GM18909 (cell line): ENCODE measurements at regions not wholly inside any gene's neighbourhood (a gene's known extent, or its start where the extent isn't known, plus 50 kb on each side); places are given as distances from the start of the nearest gene placed in this dataset.
"Not testable (repeated sequence)": the region's sequence is repeated elsewhere in the genome, so short reads cannot be mapped to it uniquely, and the experiment has no call there.

Experiments used
- ATAC-seq: cut with Tn5 transposase; IDR thresholded peaks from one replicate; pipeline ENCODE4 v1.9.1; 2021; ENCODE audit warnings: mild to moderate bottlenecking; ENCODE audit not compliant: unreplicated experiment, poor library complexity

DNA sequence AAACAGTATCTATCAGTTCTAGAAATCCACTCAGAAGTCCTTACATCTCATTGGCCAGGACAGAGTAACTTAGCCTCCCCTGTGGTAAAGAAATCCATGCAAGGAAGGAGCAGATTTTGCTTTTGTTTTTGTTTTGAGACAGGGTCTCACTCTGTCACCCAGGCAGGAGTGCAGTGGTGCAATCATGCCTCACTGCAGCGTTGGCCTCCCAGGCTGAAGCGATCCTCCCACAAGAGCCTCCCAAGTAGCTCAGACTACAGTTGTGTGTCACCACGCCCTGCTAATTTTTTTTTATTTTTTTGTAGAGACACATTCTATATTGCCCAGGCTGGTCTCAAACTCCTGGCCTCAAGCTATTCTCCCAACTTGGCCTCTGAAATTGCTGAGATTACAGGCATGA, 185.1 kb downstream of the NRP2 start:
- ATAC-seq: no peak

DNA sequence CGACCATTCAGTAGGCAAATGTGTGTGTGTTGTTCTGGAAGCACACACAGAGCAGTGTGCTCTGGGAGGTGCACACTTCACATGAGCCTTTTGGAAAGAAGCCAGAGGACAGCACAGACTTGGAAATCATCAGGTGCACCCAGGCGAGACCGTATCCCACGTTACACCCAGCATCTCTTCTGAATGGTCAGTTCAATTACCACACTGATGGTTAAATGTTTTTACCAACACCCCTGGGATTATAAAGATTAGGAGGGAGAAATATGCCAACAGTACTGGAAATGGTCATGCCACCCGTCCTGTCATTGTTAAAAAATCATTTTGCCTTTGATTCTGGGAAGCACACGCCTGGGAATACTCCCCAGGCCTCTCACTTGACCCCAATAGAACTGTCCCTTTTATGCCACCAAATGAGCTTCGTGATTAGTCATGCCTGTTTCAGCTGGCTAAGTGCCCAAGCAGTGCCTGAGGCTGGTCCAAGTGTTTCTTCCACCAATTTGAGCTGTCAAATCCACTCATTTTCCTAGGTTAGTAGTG, 183.7 kb downstream of the NRP2 start:
- no peak for ATAC-seq

DNA sequence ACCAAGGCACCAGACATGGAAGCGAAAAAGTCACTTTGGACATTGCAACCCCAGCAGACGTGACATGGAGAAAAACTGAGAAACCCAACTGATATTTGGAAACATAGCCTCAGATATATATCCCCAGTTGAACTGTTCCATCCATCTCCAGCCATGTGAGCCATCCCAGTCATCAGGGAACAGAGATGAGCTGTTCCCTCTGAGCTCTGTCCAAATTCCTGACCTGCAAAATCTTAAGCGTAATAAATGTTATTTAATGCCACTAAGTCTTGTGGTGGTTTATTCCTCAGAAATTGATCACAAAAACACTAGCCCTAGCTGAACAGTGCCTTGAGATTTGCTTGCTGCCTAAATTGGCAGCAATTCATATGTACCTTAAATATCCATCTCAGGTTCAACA, 182.8 kb downstream of the NRP2 start:
- ATAC-seq: no peak

DNA sequence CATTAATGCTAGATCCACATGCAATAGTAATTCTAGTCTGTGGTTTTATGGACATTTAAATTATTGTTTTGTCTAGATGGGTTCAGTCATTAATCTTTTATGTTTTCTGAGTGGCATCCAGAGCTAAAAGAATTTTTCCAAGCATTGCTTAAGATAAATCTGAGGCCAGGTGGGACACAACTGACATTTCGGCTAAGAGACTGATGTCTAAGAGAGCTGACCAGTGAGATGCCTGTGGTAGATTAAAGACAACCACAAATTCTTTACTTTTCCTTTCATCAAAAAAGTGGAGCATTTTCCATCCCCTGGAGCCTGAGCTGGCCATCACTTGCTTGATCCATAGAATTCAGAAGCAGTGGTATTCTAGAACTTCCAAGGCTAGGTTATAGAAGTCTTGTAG, 182.2 kb downstream of the NRP2 start:
- ATAC-seq: no peak

DNA sequence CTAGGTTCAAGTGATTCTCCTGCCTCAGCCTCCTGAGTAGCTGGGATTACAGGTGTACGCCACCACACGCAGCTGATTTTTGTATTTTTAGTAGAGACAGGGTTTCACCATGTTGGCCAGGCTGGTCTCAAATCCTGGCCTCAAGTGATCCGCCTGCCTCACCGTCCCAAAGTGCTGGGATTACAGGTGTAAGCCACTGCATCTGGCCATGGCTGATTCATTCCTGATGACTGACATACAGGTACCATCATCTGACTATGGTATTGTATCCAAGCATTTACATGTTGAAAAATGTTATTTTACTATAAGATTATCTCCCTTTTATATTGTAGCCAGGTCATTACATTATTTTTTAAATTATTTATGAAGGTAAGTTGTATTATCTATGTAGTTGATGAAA, 180.5 kb downstream of the NRP2 start:
- ATAC-seq: not testable (repeated sequence)

DNA sequence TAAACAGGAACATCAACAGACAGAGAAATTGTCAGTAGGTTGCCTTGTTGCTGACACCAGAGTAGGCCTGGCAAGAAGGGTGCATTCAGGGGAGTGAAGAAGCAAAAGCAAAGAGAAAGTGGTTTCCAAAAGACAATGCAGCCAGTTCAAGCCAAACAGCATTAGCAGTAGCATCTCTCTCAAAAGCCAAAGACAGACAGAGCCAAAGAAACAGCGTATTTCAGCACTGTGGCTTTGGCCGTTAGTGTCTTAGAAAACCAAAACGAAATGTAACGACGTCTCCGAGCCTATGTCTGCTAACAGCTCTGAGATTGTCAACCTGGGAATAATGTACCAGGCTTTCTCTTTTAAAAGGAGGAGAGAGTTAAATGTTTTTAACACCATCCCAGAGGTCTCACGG, 178.6 kb downstream of the NRP2 start:
- no peak for ATAC-seq

DNA sequence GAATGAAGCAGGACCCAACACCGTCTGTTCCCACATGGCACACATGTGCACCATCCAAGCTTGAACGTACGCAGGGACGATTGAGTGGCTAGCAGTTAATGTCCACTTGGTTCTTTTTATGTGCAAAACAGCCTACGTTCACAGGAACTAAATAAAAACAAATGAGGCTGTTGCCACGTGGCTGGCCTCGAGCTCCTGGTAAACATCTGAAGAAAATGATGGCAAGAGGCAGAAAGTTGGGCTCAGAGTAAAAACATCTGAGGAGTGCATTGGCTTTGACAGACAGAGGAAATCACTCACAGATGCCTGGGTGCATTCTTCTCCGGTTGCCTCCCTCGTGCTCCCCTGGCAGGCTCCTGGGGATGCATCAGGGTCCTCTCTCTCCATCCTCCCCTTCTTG, 177.9 kb downstream of the NRP2 start:
- ATAC-seq: no peak

DNA sequence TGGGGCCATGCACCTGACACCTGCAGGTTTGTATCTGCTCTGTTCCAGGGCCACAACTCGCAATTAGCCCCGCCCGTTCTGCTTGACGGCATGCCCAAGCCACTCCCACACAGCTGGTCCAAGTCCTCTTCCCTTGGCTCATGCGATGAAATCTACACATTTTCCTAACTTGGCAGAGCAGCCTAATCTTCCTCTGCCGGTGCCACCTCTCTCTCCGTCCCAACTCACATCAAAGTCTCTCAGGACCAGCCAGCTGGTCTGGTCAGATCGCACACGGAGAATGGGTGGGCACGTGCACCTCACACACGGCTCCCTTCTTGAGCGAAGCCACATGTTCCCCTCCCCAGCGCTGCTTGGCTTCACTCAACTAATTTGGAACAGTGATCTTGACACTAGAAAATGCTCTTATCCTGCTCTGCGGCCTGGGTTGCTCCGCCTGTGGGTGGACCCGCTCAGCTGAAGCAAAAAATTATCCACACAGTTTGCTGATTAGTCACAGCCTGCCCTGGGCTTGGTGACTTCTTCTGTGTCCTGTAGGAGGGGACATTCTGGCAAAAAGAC, 176.7 kb downstream of the NRP2 start:
- ATAC-seq: no peak

DNA sequence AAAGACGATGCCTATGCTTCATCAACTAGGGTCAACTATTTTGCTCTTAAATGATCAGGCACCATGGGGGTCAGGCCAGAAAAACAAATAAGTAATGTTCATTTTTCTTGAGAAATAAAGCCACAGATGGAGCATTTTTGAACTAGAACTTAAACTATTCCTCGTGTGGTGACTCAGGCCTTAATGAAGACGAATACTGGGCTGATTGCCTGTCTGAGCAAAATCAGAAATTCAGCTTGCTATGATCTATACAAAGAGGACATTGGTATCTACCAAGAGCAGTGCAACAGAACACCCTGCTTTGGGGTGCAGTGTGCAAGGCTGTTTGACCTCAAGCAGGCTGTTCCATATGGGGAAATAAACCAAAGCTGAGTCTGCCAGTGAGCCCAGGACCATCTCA, 176.0 kb downstream of the NRP2 start:
- ATAC-seq: no peak

DNA sequence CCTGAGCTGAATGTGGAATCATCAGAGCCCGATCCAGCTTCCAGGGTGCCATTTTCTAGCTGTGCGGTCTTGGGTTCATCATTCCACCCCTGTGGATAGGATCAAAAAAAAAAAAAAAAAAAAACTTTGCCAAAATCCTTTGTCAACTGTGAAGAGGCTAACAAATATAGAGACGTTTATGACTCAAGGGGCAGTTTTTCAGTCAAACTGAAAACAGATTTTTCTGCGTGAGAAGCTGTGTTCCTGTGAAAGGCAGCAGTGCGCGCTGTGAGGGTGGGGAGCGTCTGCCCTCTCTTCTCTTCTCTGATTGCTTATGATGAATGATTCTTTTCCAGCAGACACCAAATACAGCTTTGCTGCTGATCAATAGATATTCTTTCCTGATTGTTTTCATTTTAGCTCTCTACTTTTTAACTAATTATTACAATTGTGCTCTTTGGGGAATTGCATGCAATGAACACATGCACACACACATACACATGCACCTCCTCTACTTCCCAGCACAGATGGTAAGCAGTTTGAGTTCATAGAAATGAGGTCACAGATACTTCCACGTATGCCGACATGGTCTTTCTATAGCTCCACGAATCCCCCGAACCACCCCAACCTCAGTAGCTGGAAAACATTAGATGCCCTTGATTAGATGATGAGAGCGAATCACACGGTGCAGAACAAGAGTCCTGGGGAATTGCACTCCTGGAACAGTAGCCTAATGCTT, 175.4 kb downstream of the NRP2 start:
- peak; percentile 54 for ATAC-seq

DNA sequence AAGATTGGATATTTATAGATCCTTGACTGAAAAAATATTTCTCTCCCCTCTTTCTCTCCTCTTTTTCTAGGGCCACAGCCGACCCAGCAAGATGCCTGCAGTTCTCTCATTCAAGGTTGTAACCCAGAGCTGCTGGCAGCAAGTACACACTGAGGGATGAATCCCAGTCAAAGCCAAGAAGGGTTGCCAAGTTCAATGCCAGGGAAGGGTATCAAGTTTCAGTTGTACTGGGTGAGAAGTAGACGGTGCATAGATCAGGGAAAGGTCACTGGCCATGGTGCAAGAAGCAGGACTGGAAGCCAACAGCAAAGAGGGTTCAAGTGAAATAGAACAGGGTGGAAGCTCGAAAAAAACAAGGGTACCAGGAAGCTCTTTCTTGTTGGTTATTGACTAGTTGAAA, 170.2 kb downstream of the NRP2 start:
- no peak for ATAC-seq

DNA sequence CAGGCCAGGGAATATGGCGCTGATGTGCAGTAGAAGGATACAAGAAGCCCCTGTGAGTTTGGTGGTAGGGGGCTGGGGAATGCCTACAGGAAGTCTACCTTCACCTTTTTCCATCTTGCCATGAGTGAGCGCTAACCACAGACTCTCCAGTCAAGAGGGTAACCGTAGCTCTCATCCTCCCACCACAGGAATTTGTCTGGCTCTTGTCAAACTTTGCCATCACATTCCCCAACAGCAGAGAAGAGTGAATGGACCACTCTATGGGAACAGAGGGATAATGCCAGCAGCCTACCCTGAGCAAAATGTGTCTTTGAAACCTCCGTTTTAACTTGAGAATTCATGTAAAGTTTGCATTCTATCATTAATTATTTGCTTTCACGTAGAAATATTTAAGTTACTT, 168.3 kb downstream of the NRP2 start:
- ATAC-seq: no peak

DNA sequence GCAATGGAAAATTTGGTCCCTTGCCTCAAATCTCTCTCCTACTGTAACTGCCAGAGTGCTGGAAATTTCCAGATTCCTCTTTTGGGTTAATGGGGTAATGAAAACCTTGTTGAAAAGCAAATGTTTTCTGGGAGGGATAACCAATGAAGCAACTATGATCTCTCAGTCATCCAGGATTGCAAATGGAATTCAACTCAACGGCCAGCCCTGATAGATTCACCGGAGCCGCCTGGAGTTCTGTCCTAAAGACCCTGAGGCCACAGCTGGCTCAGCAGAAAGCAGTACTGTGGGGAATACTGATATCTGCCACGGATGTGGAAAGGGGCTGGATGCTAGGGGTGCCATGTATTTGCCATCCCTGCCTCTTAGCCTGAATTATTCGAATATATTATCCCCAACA, 167.8 kb downstream of the NRP2 start:
- no peak for ATAC-seq

DNA sequence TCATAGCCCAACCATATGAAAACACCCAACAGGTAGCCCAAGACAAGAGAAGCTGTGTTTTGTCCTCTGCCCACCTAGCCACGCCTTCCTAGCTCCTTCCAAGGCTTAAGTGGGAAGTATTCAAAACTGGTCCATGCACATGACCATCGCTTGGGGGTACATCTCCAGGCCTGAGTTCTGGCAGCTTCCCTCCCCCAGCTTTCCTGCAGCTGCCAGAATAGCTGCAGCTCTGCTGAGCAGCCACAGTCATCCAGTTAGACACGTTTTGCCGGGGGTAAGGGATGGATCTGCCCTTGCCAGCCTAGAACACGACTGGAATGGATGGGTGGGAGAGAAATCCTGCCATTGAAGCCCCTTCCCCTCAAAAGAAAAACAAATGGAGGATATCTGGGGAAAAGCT, 166.8 kb downstream of the NRP2 start:
- ATAC-seq: no peak

DNA sequence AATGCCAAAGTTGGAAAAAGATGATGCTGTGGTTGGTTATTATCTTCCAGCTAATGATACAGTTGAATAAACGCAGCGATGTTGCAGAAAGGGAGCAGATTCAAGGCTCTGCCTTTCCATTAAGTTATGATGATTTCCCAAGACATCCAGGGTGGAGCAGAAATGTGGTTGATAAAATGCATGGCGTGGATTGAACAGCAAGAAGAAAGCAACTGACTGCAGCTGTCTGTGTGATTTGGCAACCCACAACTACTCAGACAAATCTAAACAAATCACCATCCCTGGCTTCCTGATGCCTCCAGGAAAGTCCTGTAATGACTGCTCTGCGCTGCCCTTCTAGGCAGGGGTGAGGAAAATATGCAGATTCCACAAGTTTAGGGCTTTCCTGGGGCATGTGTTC, 166.3 kb downstream of the NRP2 start:
- no peak for ATAC-seq
